DND-41 (cell line): ENCODE measurements at regions not wholly inside any gene's neighbourhood (a gene's known extent, or its start where the extent isn't known, plus 50 kb on each side); places are given as distances from the start of the nearest gene placed in this dataset.
A peak's percentile ranks its signal among the peaks of the same experiment; 100 is the strongest.

Experiments
- ATAC-seq: fragments of 200-7000 bp; cut with Tn5 transposase; 3 replicates; pipeline ENCODE4 v1.9.1; 2021; ENCODE audit warnings: low read depth; ENCODE audit not compliant: insufficient read depth
- DNase-seq: peaks from one replicate; pipeline ENCODE4 v3.0.0-alpha.2; 2020
- H2AFZ ChIP-seq: 2 replicates; pipeline ENCODE4 v1.6.0; 2012; ENCODE audit warnings: low read depth, low read length
- H3K27ac ChIP-seq: 2 replicates; pipeline ENCODE4 v1.5.1; 2012; ENCODE audit warnings: low read length, inconsistent platforms
- H3K27me3 ChIP-seq: fragments of 200-600 bp; sonication (generic); 2 replicates; pipeline ENCODE4 v1.6.0; 2012; ENCODE audit warnings: low read length, mild to moderate bottlenecking, inconsistent platforms; ENCODE audit not compliant: insufficient read depth, poor library complexity
- H3K36me3 ChIP-seq: 2 replicates; pipeline ENCODE4 v1.5.1; 2012; ENCODE audit warnings: low read length, inconsistent platforms; ENCODE audit not compliant: insufficient read depth
- H3K4me1 ChIP-seq: 2 replicates; pipeline ENCODE4 v1.5.1; 2012; ENCODE audit warnings: mild to moderate bottlenecking, low read length; ENCODE audit not compliant: insufficient read depth
- H3K4me2 ChIP-seq: 2 replicates; pipeline ENCODE4 v1.6.0; 2012; ENCODE audit warnings: mild to moderate bottlenecking, moderate library complexity, low read length, inconsistent platforms; ENCODE audit not compliant: insufficient read depth
- H3K4me3 ChIP-seq, 2 experiments: fragments of 200-600 bp in 1 of 2; shearing (Covaris generic) in 1 of 2; 2 replicates each; pipeline ENCODE4 v1.5.1; 2012 to 2016; ENCODE audit warnings: inconsistent platforms in 2 of 2, low read length in 2 of 2, mild to moderate bottlenecking in 2 of 2, low read depth in 1 of 2, moderate library complexity in 1 of 2
- H3K79me2 ChIP-seq: 2 replicates; pipeline ENCODE4 v1.6.0; 2012; ENCODE audit warnings: low read length, inconsistent platforms; ENCODE audit not compliant: insufficient read depth
- H3K9ac ChIP-seq: 2 replicates; pipeline ENCODE4 v1.6.0; 2012; ENCODE audit warnings: low read depth, mild to moderate bottlenecking, inconsistent platforms, low read length, moderate library complexity
- H3K9me3 ChIP-seq: 2 replicates; pipeline ENCODE4 v1.5.1; 2012; ENCODE audit warnings: low read length, moderate library complexity, mild to moderate bottlenecking, inconsistent platforms; ENCODE audit not compliant: insufficient read depth, severe bottlenecking
- H4K20me1 ChIP-seq: 2 replicates; pipeline ENCODE4 v1.6.0; 2012; ENCODE audit warnings: low read length; ENCODE audit not compliant: insufficient read depth
- EZH2 ChIP-seq: IDR thresholded peaks from 3 replicates; pipeline ENCODE4 v1.6.1; 2012; ENCODE audit warnings: borderline replicate concordance, low read depth, mild to moderate bottlenecking, moderate library complexity, low read length, inconsistent platforms; ENCODE audit not compliant: severe bottlenecking
- TF ChIP-seq, protein P1 (sequence below): IDR thresholded peaks from 2 replicates; pipeline ENCODE4 v1.5.1; 2012; ENCODE audit warnings: borderline replicate concordance, low read length, moderate library complexity, mild to moderate bottlenecking; ENCODE audit not compliant: poor library complexity, severe bottlenecking; ENCODE audit errors: extremely low read depth

DNA sequence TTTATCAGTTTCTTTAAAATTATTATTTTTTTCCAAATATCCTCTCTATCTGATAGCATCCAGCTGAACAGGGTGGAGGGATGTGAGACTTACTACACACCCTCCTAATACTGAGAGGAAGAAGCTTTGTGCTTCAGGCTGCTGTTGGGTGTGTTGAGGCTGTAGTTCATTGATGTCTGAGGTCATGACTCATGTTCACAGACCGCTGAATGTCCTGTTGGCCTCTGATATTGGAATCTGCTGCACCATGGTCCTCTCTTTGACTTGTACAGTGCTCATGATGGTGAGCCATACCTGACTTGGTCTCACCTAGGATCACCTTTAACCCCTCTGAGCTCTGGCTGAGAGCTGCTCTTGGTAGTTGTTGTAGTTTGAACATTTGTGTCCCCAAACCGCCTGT is 302.9 kb downstream of the SATB1 start:
- Histone ChIP-seq H2AFZ (no peak overlapping the region), H3K27me3 (no peaks in the 10 kb centered on the region), H3K27ac (peak overlapping the region; percentile 3; the same call in 1 of the 2 replicates), H3K79me2 (no peaks in the 10 kb centered on the region), H3K4me1 (peaks cover 15% of the 10 kb centered on the region), H3K36me3 (no peaks in the 10 kb centered on the region), H3K4me2 (no peak overlapping the region), H3K9ac (no peak overlapping the region), H3K9me3 (no peaks in the 10 kb centered on the region), H3K4me3 (no peak overlapping the region), H4K20me1 (no peaks in the 10 kb centered on the region)
- TF ChIP-seq, protein P1, sequence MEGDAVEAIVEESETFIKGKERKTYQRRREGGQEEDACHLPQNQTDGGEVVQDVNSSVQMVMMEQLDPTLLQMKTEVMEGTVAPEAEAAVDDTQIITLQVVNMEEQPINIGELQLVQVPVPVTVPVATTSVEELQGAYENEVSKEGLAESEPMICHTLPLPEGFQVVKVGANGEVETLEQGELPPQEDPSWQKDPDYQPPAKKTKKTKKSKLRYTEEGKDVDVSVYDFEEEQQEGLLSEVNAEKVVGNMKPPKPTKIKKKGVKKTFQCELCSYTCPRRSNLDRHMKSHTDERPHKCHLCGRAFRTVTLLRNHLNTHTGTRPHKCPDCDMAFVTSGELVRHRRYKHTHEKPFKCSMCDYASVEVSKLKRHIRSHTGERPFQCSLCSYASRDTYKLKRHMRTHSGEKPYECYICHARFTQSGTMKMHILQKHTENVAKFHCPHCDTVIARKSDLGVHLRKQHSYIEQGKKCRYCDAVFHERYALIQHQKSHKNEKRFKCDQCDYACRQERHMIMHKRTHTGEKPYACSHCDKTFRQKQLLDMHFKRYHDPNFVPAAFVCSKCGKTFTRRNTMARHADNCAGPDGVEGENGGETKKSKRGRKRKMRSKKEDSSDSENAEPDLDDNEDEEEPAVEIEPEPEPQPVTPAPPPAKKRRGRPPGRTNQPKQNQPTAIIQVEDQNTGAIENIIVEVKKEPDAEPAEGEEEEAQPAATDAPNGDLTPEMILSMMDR: no peak
- no peak for TF ChIP-seq EZH2
- ATAC-seq: no peak
- DNase-seq: no peak

DNA sequence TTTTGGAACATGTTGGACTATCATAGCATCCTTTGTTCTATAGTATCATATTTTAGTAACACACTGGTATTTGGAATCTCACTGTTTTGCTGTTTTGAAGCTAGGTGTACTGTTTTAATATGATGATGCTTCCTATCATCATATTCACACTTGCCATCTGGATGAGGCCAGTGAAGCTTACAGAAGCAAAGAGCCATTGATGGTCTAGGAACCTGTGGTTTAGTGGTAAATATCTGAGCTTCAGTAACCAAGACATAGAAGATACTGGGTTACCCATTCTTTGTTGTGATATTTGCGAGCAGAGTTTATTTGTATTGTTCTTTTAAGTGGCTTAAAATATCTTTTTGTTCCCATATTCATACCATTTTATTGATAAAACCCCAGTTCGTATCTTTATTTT is 304.1 kb downstream of the SATB1 start:
- Histone ChIP-seq H4K20me1 (no peaks in the 10 kb centered on the region), H2AFZ (no peak overlapping the region), H3K79me2 (no peaks in the 10 kb centered on the region), H3K4me1 (peaks cover 13% of the 10 kb centered on the region), H3K9me3 (no peaks in the 10 kb centered on the region), H3K9ac (no peak overlapping the region), H3K4me3 (no peak overlapping the region), H3K27ac (peak overlapping the region; percentile 28), H3K36me3 (no peaks in the 10 kb centered on the region), H3K4me2 (no peak overlapping the region), H3K27me3 (no peaks in the 10 kb centered on the region)
- ATAC-seq: peak; percentile 96
- DNase-seq: peak; percentile 35
- TF ChIP-seq, protein P1: no peak
- no peak for TF ChIP-seq EZH2

DNA sequence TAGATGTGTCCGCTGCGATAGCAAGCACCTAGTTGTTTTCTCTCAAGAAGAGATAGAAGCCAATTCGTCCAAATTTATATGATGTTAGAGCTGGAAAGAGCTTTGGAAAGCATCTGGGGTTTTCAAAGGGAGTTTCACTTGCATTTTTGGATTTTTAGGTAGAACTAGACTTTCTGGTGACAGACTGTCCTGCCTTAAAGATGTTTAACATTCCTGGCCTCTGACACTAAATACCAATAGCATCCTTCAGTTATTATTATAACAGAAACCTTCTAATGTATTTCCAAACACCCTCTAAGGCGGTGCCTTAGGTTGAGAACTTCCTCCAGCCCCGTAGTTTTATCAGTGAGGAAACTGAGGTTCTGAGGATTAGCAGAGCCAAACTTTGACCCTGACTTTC is 305.3 kb downstream of the SATB1 start:
- H4K20me1 ChIP-seq: no peaks in the 10 kb centered on the region

More for the DNA sequence above, 305.3 kb downstream of the SATB1 start:
- Histone ChIP-seq H3K4me3 (no peak overlapping the region), H3K79me2 (no peaks in the 10 kb centered on the region), H3K4me2 (no peak overlapping the region), H3K27ac (no peak overlapping the region), H2AFZ (no peak overlapping the region), H3K27me3 (no peaks in the 10 kb centered on the region), H3K36me3 (no peaks in the 10 kb centered on the region), H3K4me1 (peaks cover 19% of the 10 kb centered on the region), H3K9me3 (no peaks in the 10 kb centered on the region), H3K9ac (no peak overlapping the region)
- ATAC-seq (no peak), DNase-seq (no peak)
- no peak for TF ChIP-seq EZH2
- TF ChIP-seq, protein P1: no peak
